Memory B cell (primary cell): ENCODE measurements at regions not wholly inside any gene's neighbourhood (a gene's known extent, or its start where the extent isn't known, plus 50 kb on each side); places are given as distances from the start of the nearest gene placed in this dataset.

Source experiments
- ATAC-seq: fragments of 150-1000 bp; cut with Tn5 transposase; 2 replicates; pipeline ENCODE4 v1.10.0; 2021; ENCODE audit warnings: low read depth, mild to moderate bottlenecking, moderate library complexity
- DNase-seq, 2 donors: peaks; one replicate each; pipeline ENCODE4 v3.0.0; 2022; ENCODE audit warnings: low spot score in 2 of 2
- H3K27ac Mint-ChIP-seq: one replicate; pipeline ENCODE4 v1.8.0; 2022; ENCODE audit warnings: mild to moderate bottlenecking, moderate library complexity, mixed read lengths
- H3K27me3 Mint-ChIP-seq: one replicate; pipeline ENCODE4 v1.8.0; 2022; ENCODE audit warnings: mixed read lengths
- H3K36me3 Mint-ChIP-seq: one replicate; pipeline ENCODE4 v1.8.0; 2022; ENCODE audit warnings: mild to moderate bottlenecking, mixed read lengths
- H3K4me1 Mint-ChIP-seq: one replicate; pipeline ENCODE4 v1.8.0; 2022; ENCODE audit warnings: mixed read lengths
- H3K4me3 Mint-ChIP-seq: one replicate; pipeline ENCODE4 v1.8.0; 2022; ENCODE audit warnings: mild to moderate bottlenecking, moderate library complexity, mixed read lengths
- H3K9me3 Mint-ChIP-seq: one replicate; pipeline ENCODE4 v1.8.0; 2022; ENCODE audit warnings: mixed read lengths

DNA sequence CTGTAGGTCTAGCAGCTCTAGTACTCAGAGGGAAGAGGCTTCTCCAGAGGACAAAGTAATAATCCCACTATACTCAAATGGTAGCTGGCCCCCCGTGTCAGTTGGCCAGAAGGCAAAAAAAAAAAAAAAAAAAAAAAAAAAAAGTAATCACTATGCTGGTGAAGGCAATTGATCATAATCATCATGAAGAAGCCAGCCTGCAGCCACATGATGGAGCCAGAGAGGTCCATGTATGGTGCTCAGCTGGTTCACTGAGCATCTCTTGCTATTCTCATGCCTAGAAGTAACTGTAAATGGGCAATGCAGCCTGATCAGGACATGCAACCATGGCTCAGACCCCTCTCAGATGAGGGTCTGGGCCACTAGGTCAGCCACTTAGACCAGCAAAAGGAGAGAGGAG, 378.8 kb downstream of the MED13L start:
- DNase-seq (no peak), ATAC-seq (no peak)
- no peaks in the 10 kb centered on the region for H3K4me1 Mint-ChIP-seq
- no peak overlapping the region for H3K4me3 Mint-ChIP-seq
- peaks cover 7% of the 10 kb centered on the region for H3K9me3 Mint-ChIP-seq
- no peaks in the 10 kb centered on the region for H3K36me3 Mint-ChIP-seq
- H3K27ac Mint-ChIP-seq: no peak overlapping the region
- H3K27me3 Mint-ChIP-seq: peaks cover 17% of the 10 kb centered on the region

DNA sequence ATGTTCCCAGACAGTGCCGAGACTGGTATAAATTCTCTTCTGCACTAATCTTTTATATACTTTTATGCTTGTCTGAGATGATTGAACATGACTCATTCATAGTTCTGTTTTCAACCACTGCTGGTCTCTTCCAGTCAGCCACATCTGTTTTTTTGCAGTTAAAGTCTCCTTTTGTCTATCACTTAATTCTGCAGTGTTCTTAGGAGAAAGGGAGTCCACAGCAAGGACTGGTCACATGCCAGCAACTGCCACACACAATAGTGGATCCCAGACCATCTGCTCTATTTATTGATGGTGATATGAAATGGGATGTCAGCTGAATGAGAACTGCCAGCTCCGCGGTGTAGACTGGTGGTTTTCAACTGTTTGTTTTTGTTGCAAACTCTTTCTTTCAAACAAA, 379.8 kb downstream of the MED13L start:
- no peak overlapping the region for H3K4me3 Mint-ChIP-seq
- peaks cover 17% of the 10 kb centered on the region for H3K27me3 Mint-ChIP-seq
- peaks cover 5% of the 10 kb centered on the region for H3K9me3 Mint-ChIP-seq
- no peaks in the 10 kb centered on the region for H3K4me1 Mint-ChIP-seq
- H3K36me3 Mint-ChIP-seq: no peaks in the 10 kb centered on the region
- no peak for ATAC-seq
- no peak overlapping the region for H3K27ac Mint-ChIP-seq
- no peak for DNase-seq

DNA sequence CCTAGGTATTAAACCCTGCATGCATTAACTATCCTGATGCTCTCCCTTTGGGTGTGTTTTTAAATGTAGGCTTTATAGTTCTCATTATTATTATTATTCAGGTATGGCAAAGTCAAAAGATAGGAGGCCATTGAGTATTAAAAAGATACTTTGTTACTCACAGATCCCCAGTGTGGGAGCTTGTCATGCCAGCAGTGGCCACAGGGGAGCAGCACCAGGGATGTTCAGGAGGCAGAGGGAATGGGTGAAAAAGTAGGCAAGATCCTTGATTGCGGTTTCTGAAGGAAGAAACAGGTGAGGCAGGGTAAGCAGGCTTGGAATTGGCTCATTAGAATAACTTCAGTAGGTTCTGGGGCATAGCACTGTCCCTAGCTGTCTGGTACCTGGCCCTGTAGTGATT, 382.2 kb downstream of the MED13L start:
- DNase-seq (no peak), ATAC-seq (no peak)
- Mint-ChIP-seq H3K4me3 (no peak overlapping the region), H3K36me3 (no peaks in the 10 kb centered on the region), H3K4me1 (no peaks in the 10 kb centered on the region), H3K9me3 (peaks cover 5% of the 10 kb centered on the region), H3K27me3 (peaks cover 10% of the 10 kb centered on the region), H3K27ac (no peak overlapping the region)

DNA sequence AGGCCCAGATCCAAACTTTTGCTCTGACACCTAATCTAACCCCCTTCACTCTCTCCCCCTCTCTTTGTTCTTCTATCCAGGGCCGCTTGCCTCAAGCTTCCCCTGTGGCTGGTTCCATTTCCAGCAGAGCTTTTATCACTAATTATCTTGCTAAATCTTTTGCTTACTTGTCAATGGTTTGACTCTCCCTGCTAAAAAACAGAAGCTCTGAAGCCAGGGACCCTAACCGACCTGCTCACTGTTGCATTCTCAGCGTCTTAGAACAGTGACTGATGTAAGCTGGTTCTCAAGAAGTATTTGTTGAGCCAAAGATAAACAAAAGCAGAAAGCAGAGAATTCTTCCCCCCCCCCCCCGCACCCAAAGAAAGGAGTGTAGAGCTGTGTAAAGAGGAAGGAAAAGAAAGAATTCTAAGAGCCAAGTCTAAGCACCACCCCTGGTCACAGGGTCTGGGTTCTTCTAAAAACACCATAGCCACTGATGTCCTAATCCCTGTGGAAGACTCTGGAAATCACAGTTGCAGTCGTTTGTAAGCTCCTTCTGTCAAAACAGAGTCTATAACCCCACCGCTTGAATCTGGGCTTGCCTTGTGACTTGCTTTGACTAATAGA, 385.8 kb downstream of the MED13L start:
- ATAC-seq (no peak), DNase-seq (no peak)
- Mint-ChIP-seq H3K27me3 (peaks cover 12% of the 10 kb centered on the region), H3K27ac (no peak overlapping the region), H3K4me1 (no peaks in the 10 kb centered on the region), H3K4me3 (no peak overlapping the region), H3K9me3 (peaks cover 5% of the 10 kb centered on the region), H3K36me3 (no peaks in the 10 kb centered on the region)

DNA sequence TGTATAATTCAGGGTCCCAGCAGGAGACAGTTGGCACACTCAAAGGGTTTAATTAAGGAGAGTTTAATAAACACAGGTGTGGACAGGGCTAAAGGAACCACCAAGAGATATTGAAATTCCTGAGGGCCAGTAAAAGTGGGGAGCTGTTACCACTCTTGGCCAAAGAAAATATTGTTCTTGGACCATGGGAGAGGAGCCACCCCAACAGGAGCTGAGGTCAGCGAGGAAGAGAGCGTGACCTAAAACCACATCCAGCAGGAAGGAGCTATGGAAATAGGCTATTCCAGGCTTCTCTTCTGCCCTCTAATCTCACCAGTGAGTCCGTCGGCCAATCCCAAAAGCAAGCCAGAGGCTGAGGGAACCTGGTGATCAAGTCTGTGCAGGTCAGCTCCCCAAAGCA, 390.8 kb downstream of the MED13L start:
- H3K9me3 Mint-ChIP-seq: no peaks in the 10 kb centered on the region
- H3K27ac Mint-ChIP-seq: no peak overlapping the region
- no peak overlapping the region for H3K4me3 Mint-ChIP-seq
- no peaks in the 10 kb centered on the region for H3K36me3 Mint-ChIP-seq
- DNase-seq (no peak), ATAC-seq (no peak)
- H3K27me3 Mint-ChIP-seq: peaks cover 14% of the 10 kb centered on the region
- H3K4me1 Mint-ChIP-seq: no peaks in the 10 kb centered on the region

DNA sequence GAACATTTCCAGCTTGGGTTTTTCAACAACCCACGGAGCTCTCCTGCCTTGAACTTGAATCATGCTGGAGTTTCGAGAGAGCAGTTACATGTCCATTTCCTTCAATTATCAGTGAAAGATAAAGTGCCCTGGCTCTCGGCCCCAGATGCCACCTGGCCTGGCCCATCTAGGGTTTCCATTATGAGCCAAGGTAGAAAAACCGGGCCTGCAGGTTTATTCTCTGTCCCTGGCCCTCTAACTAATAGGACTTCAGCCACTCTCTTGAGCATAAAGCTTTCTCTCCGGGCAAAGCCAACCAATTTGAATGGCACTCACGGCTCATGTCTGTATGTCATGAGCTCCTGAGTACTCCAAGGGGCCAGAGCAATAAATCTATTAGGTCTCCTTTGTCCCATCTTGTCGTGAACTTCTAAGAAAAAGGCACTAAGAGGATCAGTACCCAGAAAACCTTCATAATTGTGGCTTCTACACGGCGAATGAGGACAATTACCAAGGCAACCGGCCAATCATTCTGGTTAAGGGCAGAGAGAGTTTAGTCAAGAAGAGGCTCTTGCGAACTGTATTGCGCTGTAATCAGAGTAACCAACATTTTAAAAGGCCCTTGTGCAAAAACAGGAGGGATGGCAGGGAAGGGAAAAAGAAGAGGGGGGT, 392.3 kb downstream of the MED13L start:
- DNase-seq: no peak
- no peaks in the 10 kb centered on the region for H3K4me1 Mint-ChIP-seq
- no peak for ATAC-seq
- H3K27ac Mint-ChIP-seq: no peak overlapping the region
- H3K36me3 Mint-ChIP-seq: no peaks in the 10 kb centered on the region
- H3K27me3 Mint-ChIP-seq: peaks cover 14% of the 10 kb centered on the region
- no peaks in the 10 kb centered on the region for H3K9me3 Mint-ChIP-seq
- no peak overlapping the region for H3K4me3 Mint-ChIP-seq

DNA sequence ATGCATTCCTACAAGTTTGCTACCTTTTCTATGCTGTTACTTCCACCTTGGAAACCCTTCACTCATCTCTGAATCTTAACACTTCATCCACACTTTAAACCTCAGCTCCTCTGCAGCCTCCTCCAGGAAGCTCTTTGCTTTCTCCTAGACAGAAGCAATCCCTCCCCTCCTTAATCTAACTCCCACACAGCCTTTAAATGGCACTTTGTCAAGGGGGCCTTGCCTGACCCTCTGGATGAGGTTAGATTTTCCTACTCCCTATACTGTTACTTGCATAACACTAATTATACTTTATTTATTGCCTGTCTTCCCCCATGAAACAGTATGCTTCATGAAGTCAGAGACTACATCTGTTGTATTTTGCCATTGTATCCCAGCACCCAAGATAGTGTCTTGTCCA, 394.6 kb downstream of the MED13L start:
- Mint-ChIP-seq H3K9me3 (peaks cover 2% of the 10 kb centered on the region), H3K36me3 (no peaks in the 10 kb centered on the region), H3K4me1 (no peaks in the 10 kb centered on the region), H3K27ac (no peak overlapping the region), H3K4me3 (no peak overlapping the region), H3K27me3 (peaks cover 18% of the 10 kb centered on the region)
- no peak for ATAC-seq
- DNase-seq: no peak

DNA sequence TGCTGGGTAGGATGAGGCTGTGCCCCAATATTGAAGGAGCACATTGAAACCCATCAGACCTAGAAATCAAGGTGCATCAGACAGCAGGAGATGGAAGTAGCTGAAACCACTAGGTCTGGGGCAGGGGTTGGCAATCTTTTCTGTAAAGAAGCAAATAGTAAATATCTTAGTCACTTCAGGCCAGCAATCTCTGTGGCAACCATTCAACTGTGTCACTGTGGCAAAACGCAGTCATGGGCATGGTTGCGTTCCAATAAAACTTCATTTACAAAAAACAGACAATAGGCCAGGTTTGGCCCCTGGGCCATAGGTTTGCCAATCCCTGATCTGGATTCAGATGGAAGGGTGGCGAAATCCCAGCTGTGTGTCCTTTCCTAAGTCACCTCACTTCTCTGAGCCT, 397.3 kb downstream of the MED13L start:
- Mint-ChIP-seq H3K4me3 (no peak overlapping the region), H3K36me3 (no peaks in the 10 kb centered on the region), H3K27ac (no peak overlapping the region), H3K9me3 (peaks cover 4% of the 10 kb centered on the region), H3K27me3 (peaks cover 8% of the 10 kb centered on the region), H3K4me1 (no peaks in the 10 kb centered on the region)
- ATAC-seq: no peak
- no peak for DNase-seq

DNA sequence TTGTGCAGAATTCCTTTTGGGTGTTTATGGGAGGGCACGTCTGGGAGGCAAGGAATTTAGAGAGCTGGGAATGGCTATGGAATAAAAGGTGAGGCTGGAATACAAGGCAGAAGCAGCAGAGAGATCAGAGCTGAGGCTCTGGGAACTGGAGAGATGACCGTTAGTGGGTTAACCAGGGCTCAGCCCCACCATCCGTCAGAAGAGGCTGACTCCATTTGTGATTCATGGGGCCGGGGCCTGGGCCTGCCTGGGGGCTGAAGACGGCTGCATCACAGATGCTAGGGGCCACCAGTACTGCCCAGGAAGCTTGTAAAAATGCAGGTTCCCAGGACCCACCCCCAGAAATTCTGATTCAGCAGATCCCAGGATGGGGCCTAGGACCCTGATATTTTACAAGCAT, 398.1 kb downstream of the MED13L start:
- no peak overlapping the region for H3K4me3 Mint-ChIP-seq

DNA sequence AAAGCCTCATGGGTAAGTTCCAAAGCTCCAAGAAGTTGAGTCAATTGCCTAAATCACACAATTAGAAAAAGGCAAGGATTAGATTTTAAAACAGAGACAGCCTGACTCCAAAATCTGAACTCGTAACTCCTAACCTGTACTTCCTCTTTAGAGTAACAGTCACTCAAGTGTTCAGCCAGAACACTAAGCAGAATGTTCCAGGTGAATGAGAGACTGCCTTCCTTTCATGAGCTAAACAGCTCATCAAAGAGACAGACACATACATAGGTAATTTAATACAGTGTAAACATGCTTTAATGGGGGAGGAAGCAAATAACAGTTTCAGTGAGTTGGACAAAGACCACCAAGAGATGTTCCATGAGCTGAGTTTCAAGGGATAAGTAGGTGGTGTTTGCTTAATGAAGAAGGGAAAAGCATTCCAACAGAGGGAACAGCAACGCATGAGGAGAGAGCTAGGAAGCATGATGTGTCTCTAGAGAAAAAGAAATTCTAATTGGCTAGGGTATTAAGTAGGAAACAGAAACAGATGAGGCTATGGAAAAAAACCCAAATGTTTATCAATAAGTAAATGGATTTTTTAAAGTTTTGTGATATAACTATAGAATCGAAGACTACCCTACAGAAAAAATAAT, 403.9 kb downstream of the MED13L start:
- H3K9me3 Mint-ChIP-seq: peaks cover 5% of the 10 kb centered on the region
- H3K27me3 Mint-ChIP-seq: peaks cover 17% of the 10 kb centered on the region
- H3K4me3 Mint-ChIP-seq: no peak overlapping the region
- ATAC-seq: no peak
- H3K36me3 Mint-ChIP-seq: no peaks in the 10 kb centered on the region
- DNase-seq: no peak
- H3K27ac Mint-ChIP-seq: no peak overlapping the region
- no peaks in the 10 kb centered on the region for H3K4me1 Mint-ChIP-seq

More for the DNA sequence above, 398.1 kb downstream of the MED13L start:
- H3K27ac Mint-ChIP-seq: no peak overlapping the region
- peaks cover 10% of the 10 kb centered on the region for H3K27me3 Mint-ChIP-seq
- ATAC-seq: no peak
- no peaks in the 10 kb centered on the region for H3K4me1 Mint-ChIP-seq
- no peak for DNase-seq
- no peaks in the 10 kb centered on the region for H3K36me3 Mint-ChIP-seq
- H3K9me3 Mint-ChIP-seq: peaks cover 4% of the 10 kb centered on the region

DNA sequence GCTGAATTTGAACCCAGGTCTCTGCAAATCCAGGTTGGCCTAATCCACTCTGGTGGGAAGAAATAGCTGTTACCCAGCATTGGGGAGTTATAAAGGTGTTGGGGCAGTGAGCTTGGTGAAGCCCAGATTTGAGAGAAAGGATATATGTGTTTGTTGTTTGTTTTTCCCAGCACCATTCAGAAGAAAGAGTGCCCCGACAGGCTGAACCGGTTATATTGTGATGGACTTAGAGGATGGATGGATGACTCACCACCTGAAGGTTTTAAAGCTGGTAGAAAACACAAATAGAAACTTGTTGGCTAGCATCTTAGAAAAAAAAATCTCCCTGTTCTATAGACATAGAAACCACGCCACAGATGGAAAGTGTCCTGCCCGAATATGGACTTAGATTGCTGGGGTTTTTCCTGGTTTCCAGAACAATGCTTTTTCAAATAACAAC, 404.6 kb downstream of the MED13L start:
- DNase-seq: no peak
- Mint-ChIP-seq H3K4me3 (no peak overlapping the region), H3K27me3 (peaks cover 18% of the 10 kb centered on the region), H3K4me1 (no peaks in the 10 kb centered on the region), H3K9me3 (peaks cover 5% of the 10 kb centered on the region), H3K36me3 (no peaks in the 10 kb centered on the region), H3K27ac (no peak overlapping the region)
- ATAC-seq: no peak

DNA sequence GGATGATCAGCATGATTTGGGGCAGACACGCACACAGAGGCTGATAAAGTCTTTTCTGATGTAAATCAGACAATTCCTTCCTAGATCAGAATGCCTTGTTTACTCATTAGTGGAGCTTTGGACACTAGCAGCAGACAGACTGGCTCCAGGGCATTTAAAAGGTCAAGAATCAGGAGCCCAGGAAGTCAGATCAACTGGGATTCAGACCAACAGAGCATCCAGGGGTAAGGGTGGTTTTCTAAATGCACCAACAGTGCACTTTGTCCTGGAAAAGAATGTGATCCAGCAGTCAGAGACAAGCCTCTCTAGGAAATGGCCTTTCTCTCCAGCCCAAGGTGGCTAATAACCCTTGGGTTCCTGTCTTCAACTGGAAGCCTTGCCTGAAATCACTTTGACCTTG, 405.3 kb downstream of the MED13L start:
- Mint-ChIP-seq H3K27ac (no peak overlapping the region), H3K36me3 (no peaks in the 10 kb centered on the region), H3K4me1 (no peaks in the 10 kb centered on the region), H3K4me3 (no peak overlapping the region), H3K9me3 (peaks cover 5% of the 10 kb centered on the region), H3K27me3 (peaks cover 18% of the 10 kb centered on the region)
- ATAC-seq (no peak), DNase-seq (no peak)

DNA sequence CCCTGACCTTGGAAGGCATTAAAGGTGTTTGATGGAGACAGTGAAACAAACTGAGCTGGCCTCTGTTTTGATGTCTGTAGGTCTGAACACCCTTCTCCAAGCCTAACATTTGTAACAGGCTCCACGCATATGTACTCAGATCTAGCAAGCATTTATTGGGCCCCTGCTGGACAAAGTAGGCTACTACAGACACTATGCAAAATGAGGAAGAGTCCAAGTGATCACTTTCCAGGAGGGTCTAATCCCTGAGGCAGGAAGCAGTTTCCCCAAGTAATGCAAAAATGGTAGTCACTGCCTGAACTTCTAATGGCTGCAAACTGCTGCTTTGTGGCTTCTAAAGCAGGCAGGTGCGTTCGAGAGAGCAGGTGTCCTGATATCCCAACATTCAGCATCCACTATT, 405.8 kb downstream of the MED13L start:
- Mint-ChIP-seq H3K27ac (no peak overlapping the region), H3K4me3 (no peak overlapping the region), H3K36me3 (no peaks in the 10 kb centered on the region), H3K9me3 (peaks cover 5% of the 10 kb centered on the region), H3K27me3 (peaks cover 18% of the 10 kb centered on the region), H3K4me1 (no peaks in the 10 kb centered on the region)
- ATAC-seq: no peak
- DNase-seq: no peak

DNA sequence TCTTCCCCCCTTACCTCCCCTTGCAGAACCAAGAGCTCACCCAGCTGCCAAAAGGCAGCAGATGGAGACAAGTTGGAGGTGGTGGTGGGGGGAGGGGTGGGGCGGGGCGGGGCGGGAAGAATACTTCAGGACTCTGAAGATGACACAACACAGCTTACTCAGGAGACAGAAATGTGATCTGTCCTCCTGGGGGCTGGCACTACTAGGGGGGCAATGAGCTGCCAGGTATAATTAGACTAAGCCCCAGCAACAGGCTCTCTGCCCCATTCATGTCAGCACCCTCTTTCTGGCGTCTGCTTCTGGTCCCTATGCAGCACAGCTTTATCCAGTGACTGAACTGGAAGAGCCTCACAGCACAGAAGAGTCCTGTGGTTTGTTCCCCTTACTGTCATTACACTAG, 407.0 kb downstream of the MED13L start:
- no peak for DNase-seq
- peaks cover 18% of the 10 kb centered on the region for H3K27me3 Mint-ChIP-seq
- peaks cover 4% of the 10 kb centered on the region for H3K9me3 Mint-ChIP-seq
- H3K4me3 Mint-ChIP-seq: no peak overlapping the region
- no peak for ATAC-seq
- no peak overlapping the region for H3K27ac Mint-ChIP-seq
- H3K4me1 Mint-ChIP-seq: no peaks in the 10 kb centered on the region
- no peaks in the 10 kb centered on the region for H3K36me3 Mint-ChIP-seq

DNA sequence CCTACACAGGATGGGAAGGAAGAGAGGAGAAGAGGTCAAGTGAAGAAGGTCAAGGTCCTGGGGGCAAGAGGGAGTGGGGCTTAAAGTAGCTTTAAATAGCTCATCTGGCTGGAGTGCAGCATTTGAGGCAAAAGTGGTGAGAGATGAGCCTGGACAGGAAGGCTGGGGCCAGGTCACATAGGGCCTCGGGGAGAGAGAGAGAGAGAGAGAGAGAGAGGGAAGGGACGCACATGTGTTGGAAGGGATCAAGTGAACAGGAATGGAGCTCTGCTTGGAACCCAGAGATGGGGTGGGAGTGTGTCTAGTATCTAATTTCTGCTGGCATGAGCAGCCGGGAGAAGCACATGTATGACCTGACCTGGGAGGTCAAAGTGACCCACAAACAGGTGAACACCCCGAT, 407.5 kb downstream of the MED13L start:
- no peaks in the 10 kb centered on the region for H3K4me1 Mint-ChIP-seq
- H3K27ac Mint-ChIP-seq: no peak overlapping the region
- peaks cover 18% of the 10 kb centered on the region for H3K27me3 Mint-ChIP-seq
- no peak for DNase-seq
- no peaks in the 10 kb centered on the region for H3K36me3 Mint-ChIP-seq
- H3K9me3 Mint-ChIP-seq: peaks cover 4% of the 10 kb centered on the region
- H3K4me3 Mint-ChIP-seq: no peak overlapping the region
- ATAC-seq: no peak
